GM12865 (cell line): ENCODE measurements at regions not wholly inside any gene's neighbourhood (a gene's known extent, or its start where the extent isn't known, plus 50 kb on each side); places are given as distances from the start of the nearest gene placed in this dataset.

Experiments used
- DNase-seq: peaks from one replicate; pipeline ENCODE4 v3.0.0; 2010; ENCODE audit warnings: low read depth
- H3K4me3 ChIP-seq: 2 replicates; pipeline ENCODE4 v1.5.1; 2011; ENCODE audit warnings: mild to moderate bottlenecking, low read depth, low read length, control low read depth
- CTCF ChIP-seq: IDR thresholded peaks from 2 replicates; pipeline ENCODE4 v1.5.1; 2011; ENCODE audit warnings: low read length, control low read depth, low read depth, inconsistent platforms; ENCODE audit not compliant: insufficient read depth; ENCODE audit errors: missing control alignments

- H3K4me3 ChIP-seq = no peak overlapping the region
- DNase-seq = no peak
- no peak for TF ChIP-seq CTCF
These were observed 1439.6 kb upstream of the ACO1 start for GRCh38 chr9:30944741-30945280.

GRCh38 chr9:30964332-30964731 is 1420.1 kb upstream of the ACO1 start:
- TF ChIP-seq CTCF = no peak
- no peak for DNase-seq
- no peak overlapping the region for H3K4me3 ChIP-seq

GRCh38 chr9:30967476-30967875 is 1417.0 kb upstream of the ACO1 start:
- no peak for TF ChIP-seq CTCF
- H3K4me3 ChIP-seq = no peak overlapping the region
- DNase-seq = no peak

- TF ChIP-seq CTCF = no peak
- DNase-seq = no peak
- H3K4me3 ChIP-seq = no peak overlapping the region
These were observed 1414.3 kb upstream of the ACO1 start for GRCh38 chr9:30970186-30970585.

GRCh38 chr9:30970812-30971211 is 1413.6 kb upstream of the ACO1 start:
- no peak overlapping the region for H3K4me3 ChIP-seq
- DNase-seq = no peak
- no peak for TF ChIP-seq CTCF

- no peak for TF ChIP-seq CTCF
- no peak overlapping the region for H3K4me3 ChIP-seq
- no peak for DNase-seq
These were observed 1411.8 kb upstream of the ACO1 start for GRCh38 chr9:30972654-30973053.

- DNase-seq = no peak
- H3K4me3 ChIP-seq = no peak overlapping the region
- no peak for TF ChIP-seq CTCF
These were observed 1406.5 kb upstream of the ACO1 start for GRCh38 chr9:30977965-30978364.
